Mesendoderm (in vitro differentiated cells): ENCODE measurements at regions not wholly inside any gene's neighbourhood (a gene's known extent, or its start where the extent isn't known, plus 50 kb on each side); places are given as distances from the start of the nearest gene placed in this dataset.
"Not testable (repeated sequence)": the region's sequence is repeated elsewhere in the genome, so short reads cannot be mapped to it uniquely, and the experiment has no call there.

Experiments used
- DNase-seq: peaks from one replicate; pipeline ENCODE4 v3.0.0; 2013
- H2AK5ac ChIP-seq: 2 replicates; pipeline ENCODE4 v1.6.1; 2013; ENCODE audit warnings: low read length, inconsistent platforms
- H2BK120ac ChIP-seq: 2 replicates; pipeline ENCODE4 v1.6.1; 2013; ENCODE audit warnings: low read depth, mild to moderate bottlenecking, low read length, moderate library complexity, mixed read lengths
- H2BK15ac ChIP-seq: replicated peaks from 2 replicates; pipeline ENCODE4 v1.6.1; 2013; ENCODE audit warnings: low read depth, mild to moderate bottlenecking, moderate library complexity
- H2BK5ac ChIP-seq: 2 replicates; pipeline ENCODE4 v1.6.1; 2013; ENCODE audit warnings: low read length, inconsistent platforms
- H3K18ac ChIP-seq: 2 replicates; pipeline ENCODE4 v1.6.1; 2013; ENCODE audit warnings: mild to moderate bottlenecking, low read length, mixed read lengths
- H3K23ac ChIP-seq: one replicate; pipeline ENCODE4 v1.6.1; 2013; ENCODE audit warnings: low read length
- H3K27ac ChIP-seq: 2 replicates; pipeline ENCODE4 v1.5.1; 2013; ENCODE audit warnings: low read depth, mild to moderate bottlenecking, inconsistent platforms, low read length, moderate library complexity
- H3K27me3 ChIP-seq: 2 replicates; pipeline ENCODE4 v1.6.1; 2013; ENCODE audit warnings: low read length, control low read depth, mild to moderate bottlenecking, inconsistent platforms; ENCODE audit not compliant: insufficient read depth, poor library complexity
- H3K36me3 ChIP-seq: 2 replicates; pipeline ENCODE4 v1.6.1; 2013; ENCODE audit warnings: low read length, inconsistent platforms; ENCODE audit not compliant: control insufficient read depth, insufficient read depth
- H3K4ac ChIP-seq: one replicate; pipeline ENCODE4 v1.6.1; 2013; ENCODE audit warnings: low read depth, mild to moderate bottlenecking, low read length, moderate library complexity
- H3K4me1 ChIP-seq: 2 replicates; pipeline ENCODE4 v1.6.1; 2013; ENCODE audit warnings: low read depth, low read length, inconsistent platforms; ENCODE audit not compliant: control insufficient read depth
- H3K4me2 ChIP-seq: 2 replicates; pipeline ENCODE4 v1.6.1; 2013; ENCODE audit warnings: low read length
- H3K4me3 ChIP-seq: 2 replicates; pipeline ENCODE4 v1.5.1; 2013; ENCODE audit warnings: mild to moderate bottlenecking, low read length
- H3K56ac ChIP-seq: one replicate; pipeline ENCODE4 v1.6.1; 2013; ENCODE audit warnings: low read length
- H3K79me1 ChIP-seq: 2 replicates; pipeline ENCODE4 v1.6.1; 2013; ENCODE audit warnings: low read length, inconsistent platforms
- H3K79me2 ChIP-seq: 2 replicates; pipeline ENCODE4 v1.6.1; 2013; ENCODE audit warnings: mild to moderate bottlenecking, low read length; ENCODE audit not compliant: control insufficient read depth, insufficient read depth
- H3K9ac ChIP-seq: 2 replicates; pipeline ENCODE4 v1.6.1; 2013; ENCODE audit warnings: low read length, inconsistent platforms
- H4K5ac ChIP-seq: one replicate; pipeline ENCODE4 v1.6.1; 2013; ENCODE audit warnings: low read length
- H4K8ac ChIP-seq: one replicate; pipeline ENCODE4 v1.6.1; 2013; ENCODE audit warnings: low read depth, mild to moderate bottlenecking, control low read depth, low read length, moderate library complexity
- WGBS: extraction: QIAGEN DNeasy Blood & Tissue Kit; methylation state at CpG from one replicate; pipeline ENCODE4 v1.1.7; 2013; ENCODE audit warnings: low lambda C conversion rate, missing lambda C conversion rate; ENCODE audit not compliant: insufficient coverage; ENCODE audit errors: extremely low coverage; 5-methylcytosine and 5-hydroxymethylcytosine counted together

GRCh38 chr12:82300611-82301010 lies 57.6 kb downstream of the CCDC59 start:
- no peak overlapping the region for H3K56ac ChIP-seq
- no peak overlapping the region for H3K27ac ChIP-seq

GRCh38 chr12:82299319-82300025 lies 58.7 kb downstream of the CCDC59 start:
- WGBS, result no CpG with 5 or more reads among the region's 2 CpGs
- Histone ChIP-seq H3K79me1 (no peaks in the 10 kb centered on the region), H3K9ac (no peak overlapping the region), H4K5ac (no peak overlapping the region), H3K27ac (no peak overlapping the region), H2BK120ac (no peak overlapping the region), H3K18ac (no peak overlapping the region), H3K79me2 (no peaks in the 10 kb centered on the region), H3K56ac (no peak overlapping the region), H3K4me3 (no peak overlapping the region), H4K8ac (no peak overlapping the region), H3K36me3 (no peaks in the 10 kb centered on the region), H3K4ac (no peak overlapping the region), H2AK5ac (no peak overlapping the region), H3K4me1 (no peaks in the 10 kb centered on the region), H3K27me3 (no peaks in the 10 kb centered on the region), H2BK15ac (no peak overlapping the region), H3K23ac (no peak overlapping the region), H3K4me2 (no peak overlapping the region), H2BK5ac (no peak overlapping the region)
- peak; percentile 90 for DNase-seq

More at GRCh38 chr12:82300611-82301010, 57.6 kb downstream of the CCDC59 start:
- Histone ChIP-seq H3K23ac (no peak overlapping the region), H2BK15ac (no peak overlapping the region), H2AK5ac (no peak overlapping the region), H3K4me3 (no peak overlapping the region), H4K8ac (no peak overlapping the region), H3K4me2 (no peak overlapping the region), H4K5ac (no peak overlapping the region), H3K79me2 (no peaks in the 10 kb centered on the region), H3K4ac (no peak overlapping the region), H3K27me3 (no peaks in the 10 kb centered on the region), H3K9ac (no peak overlapping the region), H3K18ac (no peak overlapping the region), H3K79me1 (no peaks in the 10 kb centered on the region), H2BK120ac (no peak overlapping the region), H3K4me1 (no peaks in the 10 kb centered on the region), H3K36me3 (no peaks in the 10 kb centered on the region), H2BK5ac (no peak overlapping the region)
- DNase-seq, result peak; percentile 75
- WGBS, result no CpG with 5 or more reads among the region's 3 CpGs

- DNase-seq, result no peak
- Histone ChIP-seq H2BK5ac (no peak overlapping the region), H3K36me3 (no peaks in the 10 kb centered on the region), H3K23ac (no peak overlapping the region), H2BK15ac (no peak overlapping the region), H3K4me3 (no peak overlapping the region), H3K79me1 (no peaks in the 10 kb centered on the region), H3K27ac (no peak overlapping the region), H3K27me3 (no peaks in the 10 kb centered on the region), H2BK120ac (no peak overlapping the region), H4K5ac (no peak overlapping the region), H3K4me2 (no peak overlapping the region), H4K8ac (no peak overlapping the region), H3K79me2 (no peaks in the 10 kb centered on the region), H3K9ac (no peak overlapping the region), H2AK5ac (no peak overlapping the region), H3K4me1 (no peaks in the 10 kb centered on the region), H3K4ac (no peak overlapping the region), H3K56ac (no peak overlapping the region), H3K18ac (no peak overlapping the region)
- no CpG with 5 or more reads among the region's 2 CpGs for WGBS
Observed at GRCh38 chr12:82290415-82290814, 67.8 kb downstream of the CCDC59 start.

- not testable (repeated sequence) for H2BK5ac ChIP-seq, H2BK15ac ChIP-seq, H3K79me2 ChIP-seq, H2BK120ac ChIP-seq, H3K36me3 ChIP-seq, H3K4me3 ChIP-seq, H4K8ac ChIP-seq, H3K23ac ChIP-seq, H4K5ac ChIP-seq, H3K27me3 ChIP-seq, H2AK5ac ChIP-seq, H3K56ac ChIP-seq, H3K18ac ChIP-seq, H3K4me1 ChIP-seq, H3K4ac ChIP-seq, H3K27ac ChIP-seq, H3K9ac ChIP-seq, H3K79me1 ChIP-seq, H3K4me2 ChIP-seq
- WGBS, result no CpG with 5 or more reads among the region's 1 CpG
- DNase-seq, result peak; percentile 1
Observed at GRCh38 chr12:82281335-82281734, 76.9 kb downstream of the CCDC59 start.

- H2BK15ac ChIP-seq, result no peak overlapping the region
Observed at GRCh38 chr12:82279536-82280058, 78.6 kb downstream of the CCDC59 start.

GRCh38 chr12:82277582-82277981 lies 80.6 kb downstream of the CCDC59 start:
- Histone ChIP-seq H3K36me3 (no peaks in the 10 kb centered on the region), H3K56ac (no peak overlapping the region), H3K27me3 (no peaks in the 10 kb centered on the region), H2BK120ac (no peak overlapping the region), H3K18ac (no peak overlapping the region), H3K4me2 (no peak overlapping the region), H3K9ac (no peak overlapping the region), H3K4me3 (no peak overlapping the region), H3K79me1 (no peaks in the 10 kb centered on the region), H2AK5ac (no peak overlapping the region), H4K5ac (no peak overlapping the region), H4K8ac (no peak overlapping the region), H3K79me2 (no peaks in the 10 kb centered on the region), H3K4me1 (no peaks in the 10 kb centered on the region), H2BK15ac (no peak overlapping the region), H3K27ac (no peak overlapping the region), H3K4ac (no peak overlapping the region), H2BK5ac (no peak overlapping the region), H3K23ac (no peak overlapping the region)
- DNase-seq, result no peak
- 100% methylated on average over 1 of the region's 4 CpGs for WGBS

More at GRCh38 chr12:82279536-82280058, 78.6 kb downstream of the CCDC59 start:
- Histone ChIP-seq H3K4me2 (no peak overlapping the region), H3K4me3 (no peak overlapping the region), H3K79me1 (no peaks in the 10 kb centered on the region), H2AK5ac (no peak overlapping the region), H3K56ac (no peak overlapping the region), H3K79me2 (no peaks in the 10 kb centered on the region), H3K4ac (no peak overlapping the region), H3K4me1 (no peaks in the 10 kb centered on the region), H3K27ac (no peak overlapping the region), H4K5ac (no peak overlapping the region), H3K18ac (no peak overlapping the region), H3K27me3 (no peaks in the 10 kb centered on the region), H4K8ac (no peak overlapping the region), H3K36me3 (no peaks in the 10 kb centered on the region), H3K9ac (no peak overlapping the region), H3K23ac (no peak overlapping the region), H2BK120ac (no peak overlapping the region), H2BK5ac (no peak overlapping the region)
- WGBS, result no CpG with 5 or more reads among the region's 3 CpGs
- no peak for DNase-seq
